Ammon's horn (tissue), 1 donor: ENCODE measurements at regions not wholly inside any gene's neighbourhood (a gene's known extent, or its start where the extent isn't known, plus 50 kb on each side); places are given as distances from the start of the nearest gene placed in this dataset.

Source experiments
- DNase-seq: peaks from one replicate; pipeline ENCODE4 v3.0.0-alpha.2; 2016; ENCODE audit warnings: low spot score

DNA sequence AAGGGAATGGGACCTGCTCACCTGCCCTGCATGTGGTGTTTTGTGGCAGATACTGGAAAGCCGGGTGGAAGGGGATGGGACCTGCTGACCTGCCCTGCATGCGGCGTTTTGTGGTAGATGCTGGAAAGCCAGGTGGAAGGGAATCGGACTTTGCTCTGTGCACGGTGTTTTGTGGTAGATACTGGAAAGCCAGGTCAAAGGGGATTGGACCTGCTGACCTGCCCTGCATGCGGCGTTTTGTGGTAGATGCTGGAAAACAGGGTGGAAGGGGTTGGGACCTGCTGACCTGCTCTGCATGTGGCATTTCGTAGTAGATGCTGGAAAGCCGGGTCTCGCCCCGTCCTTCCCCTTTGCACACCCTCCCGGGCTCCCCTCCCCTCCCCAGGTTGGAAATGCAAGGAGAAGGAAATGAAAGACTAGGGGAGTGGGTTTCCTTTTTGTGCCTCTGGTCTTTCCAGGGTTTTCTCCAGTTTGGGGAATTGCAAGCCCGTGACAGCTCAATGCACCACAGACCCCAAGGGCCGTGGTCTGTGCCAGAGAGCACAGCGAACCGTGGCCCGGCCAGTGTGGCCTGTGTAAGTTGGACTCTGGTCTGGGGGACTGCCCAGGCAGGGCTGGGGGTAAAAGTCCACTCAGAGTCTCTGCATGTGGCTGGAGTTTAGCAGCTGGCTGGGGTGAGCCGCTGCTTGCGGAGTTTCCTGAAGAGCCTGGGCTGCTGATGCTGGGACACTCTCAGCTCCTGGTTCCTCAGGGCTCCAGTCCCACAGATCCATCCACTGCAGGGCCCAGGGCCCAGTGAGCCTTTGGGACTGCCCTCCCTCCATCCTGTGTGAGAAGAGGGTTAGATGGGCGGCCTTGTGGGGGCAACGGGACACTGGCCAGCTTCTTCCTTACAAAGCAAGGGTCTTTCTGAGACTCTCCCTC is 105.5 kb downstream of the CRYAA start:
- DNase-seq: no peak

DNA sequence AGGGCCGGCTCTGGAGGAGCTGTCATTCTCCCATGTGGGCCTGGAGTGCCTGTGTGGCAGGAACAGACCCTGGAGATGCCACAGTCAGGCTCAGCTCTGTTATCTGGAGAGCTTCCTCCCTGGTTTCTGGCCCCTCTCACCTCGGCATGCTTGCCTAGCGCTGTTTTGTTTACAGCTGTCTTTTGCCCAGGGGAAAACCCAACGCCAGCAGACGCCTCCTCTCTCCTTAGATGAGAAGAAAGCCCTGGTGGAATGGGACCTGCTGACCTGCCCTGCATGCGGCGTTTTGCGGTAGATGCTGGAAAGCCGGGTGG is 104.9 kb downstream of the CRYAA start:
- no peak for DNase-seq

DNA sequence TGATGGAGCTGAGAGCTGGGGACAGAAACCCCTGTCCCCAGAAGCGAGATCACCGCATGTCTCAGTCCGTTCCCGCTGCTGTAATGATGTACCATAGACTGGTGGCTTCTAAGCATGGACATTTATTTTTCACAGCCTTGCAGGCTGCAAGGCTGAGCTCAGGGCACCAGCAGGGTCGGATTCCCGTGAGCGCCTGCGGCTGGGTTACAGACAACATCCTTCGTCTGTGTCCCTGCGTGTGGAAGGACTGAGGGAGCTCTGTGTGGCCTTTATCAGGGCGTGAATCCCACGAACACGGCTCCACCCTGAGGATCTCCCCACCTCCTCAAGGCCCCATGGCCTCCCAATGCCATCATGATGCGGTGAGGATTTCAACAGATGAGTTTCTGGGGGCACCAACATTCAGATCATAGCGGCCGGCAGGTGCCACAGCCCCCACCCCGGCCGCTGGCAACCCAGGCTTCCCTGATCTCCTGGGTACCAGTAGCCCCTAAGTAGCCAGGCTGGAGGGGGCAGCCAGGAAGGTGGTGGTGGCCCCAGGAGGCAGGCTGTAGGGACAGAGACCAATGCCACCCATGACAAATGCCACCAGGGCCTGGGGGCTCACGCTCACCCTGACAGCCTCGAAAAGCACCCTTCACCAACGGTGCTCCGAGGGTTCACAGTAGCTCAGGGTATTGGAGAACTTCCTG is 104.4 kb downstream of the CRYAA start:
- DNase-seq: no peak

DNA sequence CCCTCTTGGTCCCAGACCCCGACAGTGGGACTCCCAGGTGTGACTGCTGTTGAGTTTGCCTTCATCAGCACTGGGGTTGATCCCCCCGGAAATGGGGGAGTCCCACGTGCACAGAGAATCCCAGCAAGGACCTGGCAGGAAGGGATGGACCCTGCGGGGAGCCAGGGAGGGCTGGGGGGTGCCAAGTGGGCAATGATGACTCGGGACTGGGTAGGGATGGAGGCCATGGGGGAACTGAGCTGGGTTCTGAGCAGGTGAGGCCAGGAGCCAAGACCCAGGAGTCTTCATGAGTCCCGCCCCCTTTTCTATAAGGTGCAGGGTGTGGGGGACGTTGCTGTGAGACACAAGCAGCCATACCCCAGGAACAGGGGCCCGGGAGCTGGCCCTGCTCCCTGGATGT is 103.8 kb downstream of the CRYAA start:
- DNase-seq: no peak

DNA sequence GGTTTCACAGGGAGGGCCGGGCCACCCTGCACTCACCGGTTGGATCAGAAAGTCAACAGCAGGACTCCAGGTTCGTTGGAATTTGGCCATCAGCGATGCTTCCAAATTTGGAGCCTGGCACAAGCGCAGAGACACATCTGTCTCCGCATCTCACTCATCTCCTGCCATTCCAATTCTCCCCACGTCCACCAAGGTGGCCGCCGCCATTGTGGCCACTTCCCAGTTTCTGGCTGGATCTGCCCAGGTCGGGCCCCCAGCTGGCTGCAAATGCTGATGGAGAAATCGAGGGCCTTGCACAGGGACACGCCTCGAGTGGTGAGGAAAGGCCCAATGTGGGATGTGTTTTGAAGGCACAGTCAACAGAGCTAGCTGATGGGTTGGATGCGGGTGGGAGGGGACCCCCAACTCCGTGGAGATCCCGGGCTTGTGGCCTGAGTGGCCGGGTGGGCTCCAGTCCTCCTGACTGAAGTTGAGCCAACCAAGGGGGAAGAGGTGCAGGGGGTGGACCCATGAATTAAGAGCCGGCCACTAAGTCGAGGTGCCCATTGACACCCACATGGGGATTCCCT is 102.7 kb downstream of the CRYAA start:
- no peak for DNase-seq

DNA sequence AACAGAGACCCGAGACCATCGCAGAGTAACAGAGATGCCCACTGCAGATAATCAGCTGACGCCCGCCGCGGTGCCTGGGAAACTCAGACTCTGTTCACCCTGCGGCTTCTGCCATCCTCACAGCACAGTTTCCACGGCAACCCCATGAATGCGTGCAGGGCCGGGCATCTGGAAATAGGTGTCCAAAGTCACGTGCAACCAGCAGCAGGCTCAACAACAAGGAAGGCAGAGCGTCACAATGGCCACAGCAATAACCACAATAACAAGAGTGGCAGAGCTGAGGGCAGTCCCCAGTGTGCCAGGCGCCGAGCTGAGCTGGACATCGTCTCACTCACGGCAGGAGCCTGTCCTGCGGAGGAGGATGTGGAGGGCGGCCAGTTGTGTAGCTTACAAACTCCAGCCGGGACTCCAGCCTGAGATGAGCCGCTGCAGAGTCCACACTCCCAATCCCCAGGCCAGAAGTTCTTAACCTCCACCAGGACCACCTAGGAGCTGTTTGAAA is 102.0 kb downstream of the CRYAA start:
- DNase-seq: peak; percentile 39

DNA sequence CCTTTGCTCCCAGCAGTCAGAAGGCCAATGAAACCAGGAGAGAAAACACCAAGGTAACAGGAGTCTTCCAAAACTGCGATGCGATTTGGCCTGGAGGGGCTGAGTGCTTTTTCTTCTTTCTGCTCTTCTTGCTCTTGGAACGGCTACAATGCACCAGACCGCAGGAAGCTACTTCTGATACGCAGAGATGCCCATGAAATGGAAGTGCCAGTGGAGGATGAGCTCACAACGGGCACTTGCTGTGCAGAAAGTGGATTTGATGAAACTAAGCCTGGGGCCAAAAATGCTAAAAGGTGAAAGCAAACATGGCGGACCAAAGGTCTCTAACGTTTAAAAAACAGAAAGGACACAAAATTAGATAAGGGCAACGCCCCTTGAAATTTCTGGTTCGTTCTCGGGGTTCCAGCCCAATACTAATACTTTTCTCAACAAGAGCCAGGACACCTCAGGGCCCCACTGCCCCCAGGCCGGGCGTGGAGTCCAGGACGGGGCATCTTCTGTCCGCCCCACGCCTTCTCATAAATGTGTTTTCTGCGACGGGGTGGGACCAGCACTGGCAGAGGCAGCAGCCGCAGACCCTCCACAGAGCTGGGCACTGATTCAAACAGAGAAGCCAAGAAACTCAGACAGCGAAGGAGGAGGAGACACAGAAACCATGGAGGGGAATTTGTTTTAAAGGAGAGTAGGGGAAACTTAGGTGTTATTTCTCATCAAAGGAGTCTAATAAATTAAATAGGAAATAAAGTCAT is 101.3 kb downstream of the CRYAA start:
- no peak for DNase-seq

DNA sequence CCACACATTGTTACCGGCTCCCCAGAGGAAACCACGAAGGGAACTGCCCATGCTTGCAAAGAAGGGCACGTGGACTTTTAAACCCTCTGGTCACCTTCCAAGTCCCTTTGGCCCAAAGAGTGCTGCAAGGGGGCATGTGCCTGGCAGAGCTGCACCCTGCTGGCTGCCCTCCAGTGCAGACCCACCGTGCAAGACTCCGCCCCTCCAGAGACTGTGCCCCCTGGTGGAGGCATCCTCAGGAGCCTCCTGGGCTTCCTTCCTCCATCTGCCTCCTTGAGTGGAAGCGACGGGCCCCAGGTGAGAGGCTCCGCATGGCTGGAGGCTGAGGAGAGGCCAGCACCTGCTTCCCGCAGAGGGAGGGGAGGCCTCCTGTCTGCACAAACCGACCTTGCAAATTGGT is 100.6 kb downstream of the CRYAA start:
- no peak for DNase-seq

DNA sequence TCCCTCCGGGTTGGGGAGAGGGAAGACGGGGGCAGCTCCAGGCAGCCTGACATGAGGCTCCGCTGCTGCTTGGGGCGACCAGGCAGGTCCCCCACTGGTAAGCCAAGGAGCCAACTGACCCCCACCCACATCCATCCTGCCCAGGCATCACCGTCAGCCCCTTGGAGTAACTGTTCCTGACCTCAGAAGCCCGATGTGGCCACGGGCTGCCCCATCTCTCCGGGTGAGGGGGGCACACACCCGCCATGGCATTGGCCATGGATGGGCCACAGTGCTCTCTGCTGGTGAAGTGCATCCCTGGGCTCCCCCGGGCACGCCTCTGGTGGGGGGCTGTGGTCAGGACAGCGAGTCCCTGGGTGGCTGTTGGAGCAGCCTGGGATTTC is 100.0 kb downstream of the CRYAA start:
- DNase-seq: no peak

DNA sequence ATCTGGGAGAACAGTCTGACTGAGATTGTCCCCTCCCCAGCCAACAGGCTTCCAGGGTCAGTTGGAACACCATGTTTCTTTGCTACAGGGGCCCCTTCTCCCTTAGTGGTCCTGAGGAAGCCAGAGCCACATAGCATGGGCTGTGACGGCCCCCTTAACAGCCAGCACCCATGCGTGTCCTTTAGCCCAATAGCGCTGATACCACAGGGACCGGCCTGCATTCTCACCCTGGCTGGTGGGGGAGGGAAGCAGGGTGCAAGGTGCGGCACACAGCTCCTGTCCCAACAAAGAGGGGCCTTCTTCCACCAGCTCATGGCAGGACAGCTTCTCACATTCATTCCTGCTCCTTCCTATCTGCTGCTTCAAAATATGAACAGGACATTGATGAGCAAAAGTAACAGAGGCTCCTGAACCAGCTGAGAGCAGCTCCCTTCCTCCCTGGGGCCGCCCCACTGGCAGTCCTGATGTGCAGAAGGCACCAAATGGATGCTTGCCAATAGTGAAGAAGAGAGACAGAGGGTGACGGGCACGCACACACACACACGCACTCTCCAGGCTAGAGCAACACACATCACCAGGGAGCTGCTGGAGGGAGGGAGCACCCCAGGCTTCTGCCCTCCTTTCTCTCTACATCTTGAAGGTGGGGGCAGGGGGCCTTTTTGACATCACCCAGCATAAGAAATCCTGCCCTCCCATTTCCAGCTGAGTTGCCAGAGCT is 99.4 kb downstream of the CRYAA start:
- DNase-seq: peak; percentile 24

DNA sequence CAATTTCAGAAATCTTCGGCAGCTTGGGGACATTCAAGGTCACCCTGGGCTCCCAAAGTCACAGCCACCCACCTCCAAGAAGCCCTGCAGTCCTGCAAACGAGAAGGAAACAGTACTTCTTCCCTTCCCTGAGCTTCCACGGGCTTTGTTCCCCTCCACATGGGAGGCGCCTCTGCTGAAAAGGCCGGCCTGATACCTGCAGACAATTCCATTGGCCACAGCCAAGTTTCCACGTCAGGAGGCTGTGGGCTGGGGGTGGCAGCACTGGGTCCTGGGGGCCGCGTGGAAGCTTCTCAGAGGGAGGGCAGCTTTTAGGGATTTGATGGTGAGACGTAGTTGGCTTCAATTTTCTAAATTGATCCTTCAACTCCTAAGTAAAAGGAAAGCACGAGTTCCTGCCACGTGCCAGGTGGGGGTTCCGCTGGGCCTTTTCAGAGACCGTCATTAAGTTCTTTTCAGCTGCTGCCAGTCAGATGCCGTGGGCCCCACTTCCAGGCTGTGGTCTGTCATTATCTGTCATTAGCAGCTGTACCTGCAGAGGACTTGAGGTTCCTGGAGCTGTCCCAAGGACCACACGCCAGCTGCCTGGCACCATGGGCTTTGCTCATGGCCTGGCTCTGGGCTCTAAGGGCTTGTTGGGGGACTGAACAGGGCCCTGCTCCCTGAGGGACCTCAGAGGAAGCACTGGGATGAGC is 98.7 kb downstream of the CRYAA start:
- DNase-seq: no peak

DNA sequence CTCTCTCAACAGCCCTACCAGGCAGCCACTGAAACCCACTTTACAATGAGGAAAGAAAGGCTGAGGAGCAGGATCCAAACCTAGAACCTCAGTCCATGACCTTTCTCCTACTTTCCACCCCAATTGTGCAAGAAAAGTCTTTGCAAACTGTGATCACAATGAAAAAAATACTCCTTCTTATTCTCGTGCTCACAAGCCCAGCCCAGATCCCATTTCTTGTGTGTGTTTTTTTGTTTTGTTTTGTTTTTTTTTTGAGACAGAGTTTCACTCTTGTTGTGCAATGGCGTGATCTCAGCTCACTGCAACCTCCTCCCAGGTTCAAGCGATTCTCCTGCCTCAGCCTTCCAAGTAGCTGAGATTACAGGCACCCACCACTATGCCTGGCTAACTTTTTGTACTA is 97.7 kb downstream of the CRYAA start:
- no peak for DNase-seq

DNA sequence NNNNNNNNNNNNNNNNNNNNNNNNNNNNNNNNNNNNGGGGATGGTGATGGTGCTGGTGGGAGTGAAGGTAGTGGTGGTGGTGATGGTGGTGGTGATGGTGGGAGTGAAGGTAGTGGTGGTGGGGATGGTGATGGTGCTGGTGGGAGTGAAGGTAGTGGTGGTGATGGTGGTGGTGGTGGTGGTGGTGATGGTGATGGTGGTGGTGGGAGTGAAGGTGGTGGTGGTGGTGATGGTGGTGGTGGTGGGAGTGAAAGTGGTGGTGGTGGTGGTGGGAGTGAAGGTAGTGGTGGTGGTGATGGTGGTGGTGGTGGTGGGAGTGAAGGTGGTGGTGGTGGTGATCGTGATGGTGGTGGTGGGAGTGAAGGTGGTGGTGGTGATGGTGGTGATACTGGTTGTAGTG is 93.6 kb downstream of the CRYAA start:
- peak; percentile 28 for DNase-seq
